SK-N-SH treated with all-trans-retinoic acid at 6 μM for 48 hours (cell line): ENCODE measurements at regions not wholly inside any gene's neighbourhood (a gene's known extent, or its start where the extent isn't known, plus 50 kb on each side); places are given as distances from the start of the nearest gene placed in this dataset.

Source experiments
- RARB ChIP-seq: fragments of 250-450 bp; sonication (Bioruptor Pico); IDR thresholded peaks from 2 replicates; pipeline ENCODE4 v1.8.0; 2021; ENCODE audit warnings: mild to moderate bottlenecking, moderate library complexity
- ZFP3 ChIP-seq: fragments of 250-450 bp; sonication (Bioruptor Pico); IDR thresholded peaks from 2 replicates; pipeline ENCODE4 v1.5.0; 2020; ENCODE audit warnings: mild to moderate bottlenecking, moderate library complexity
- ZFP30 ChIP-seq: fragments of 450-650 bp; formaldehyde crosslinking; IDR thresholded peaks from 2 replicates; pipeline ENCODE4 v1.5.0; 2022; ENCODE audit warnings: mild to moderate bottlenecking, moderate library complexity
- ZNF70 ChIP-seq: fragments of 450-650 bp; formaldehyde crosslinking; IDR thresholded peaks from 2 replicates; pipeline ENCODE4 v1.5.0; 2020; ENCODE audit warnings: mild to moderate bottlenecking, moderate library complexity

- TF ChIP-seq ZFP30 (no peak), ZFP3 (CRISPR knock-in tag) (no peak), RARB (no peak), ZNF70 (CRISPR knock-in tag) (no peak)
Measured at GRCh38 chr7:52917982-52918578, 117.4 kb upstream of the POM121L12 start.
